SU-DHL-6 (cell line): ENCODE measurements at regions not wholly inside any gene's neighbourhood (a gene's known extent, or its start where the extent isn't known, plus 50 kb on each side); places are given as distances from the start of the nearest gene placed in this dataset.

Experiments used
- H2AFZ ChIP-seq: fragments of 200-600 bp; sonication (generic); 2 replicates; pipeline ENCODE4 v1.6.1; 2014; ENCODE audit warnings: low read depth, mild to moderate bottlenecking, moderate library complexity, mixed read lengths, antibody characterized with exemption, low read length; ENCODE audit not compliant: severe bottlenecking
- H3F3A ChIP-seq: fragments of 200-600 bp; shearing (Covaris generic); 2 replicates; pipeline ENCODE4 v1.6.0; 2016; ENCODE audit warnings: antibody characterized with exemption, mild to moderate bottlenecking; ENCODE audit not compliant: insufficient read depth
- H3K27ac ChIP-seq: fragments of 200-600 bp; sonication (generic); 2 replicates; pipeline ENCODE4 v1.5.1; 2016; ENCODE audit warnings: low read depth, mild to moderate bottlenecking, low read length, moderate library complexity, mixed read lengths
- H3K27me3 ChIP-seq: fragments of 200-600 bp; sonication (generic), shearing (Covaris generic); 2 replicates; pipeline ENCODE4 v1.6.0; 2014; ENCODE audit warnings: mild to moderate bottlenecking, low read length
- H3K36me3 ChIP-seq: fragments of 200-600 bp; sonication (generic); 2 replicates; pipeline ENCODE4 v1.6.1; 2014; ENCODE audit warnings: mild to moderate bottlenecking, low read length, mixed read lengths
- H3K4me2 ChIP-seq: fragments of 300-600, 200-600 bp; shearing (Covaris generic), sonication (generic); 2 replicates; pipeline ENCODE4 v1.6.0; 2014; ENCODE audit warnings: low read length, low read depth, mild to moderate bottlenecking; ENCODE audit not compliant: poor library complexity, severe bottlenecking
- H3K4me3 ChIP-seq: fragments of 200-600 bp; sonication (generic); 2 replicates; pipeline ENCODE4 v1.5.1; 2014; ENCODE audit warnings: antibody characterized with exemption, low read length, mild to moderate bottlenecking, mixed read lengths; ENCODE audit not compliant: insufficient read depth, poor library complexity, severe bottlenecking
- H3K79me2 ChIP-seq: fragments of 200-600 bp; sonication (generic); 2 replicates; pipeline ENCODE4 v1.6.1; 2014; ENCODE audit warnings: mild to moderate bottlenecking, low read length, moderate library complexity; ENCODE audit not compliant: insufficient read depth
- H3K9ac ChIP-seq: fragments of 200-600 bp; sonication (generic); 2 replicates; pipeline ENCODE4 v1.7.0; 2014; ENCODE audit warnings: mild to moderate bottlenecking, low read length
- H3K9me2 ChIP-seq: fragments of 200-600 bp; sonication (generic); replicated peaks from 2 replicates; pipeline ENCODE4 v1.6.1; 2014; ENCODE audit warnings: low read length; ENCODE audit not compliant: insufficient read depth
- H3K9me3 ChIP-seq: fragments of 200-600 bp; sonication (generic); 2 replicates; pipeline ENCODE4 v1.6.1; 2014; ENCODE audit warnings: low read length, mixed read lengths; ENCODE audit not compliant: insufficient read depth
- H4K20me1 ChIP-seq: fragments of 200-600 bp; sonication (generic); 2 replicates; pipeline ENCODE4 v1.6.1; 2014; ENCODE audit warnings: low read depth, mild to moderate bottlenecking, antibody characterized with exemption, low read length, moderate library complexity, mixed read lengths
- CTCF ChIP-seq: fragments of 200-600 bp; sonication (generic); IDR thresholded peaks from one replicate; pipeline ENCODE4 v1.5.1; 2017; ENCODE audit warnings: antibody characterized with exemption, mild to moderate bottlenecking, low read length, moderate library complexity; ENCODE audit not compliant: insufficient read depth, poor library complexity, severe bottlenecking
- EZH2phosphoT487 ChIP-seq: fragments of 200-600 bp; sonication (generic), shearing (Covaris generic); conservative IDR thresholded peaks from 2 replicates; pipeline ENCODE4 v1.6.1; 2018; ENCODE audit warnings: mild to moderate bottlenecking, antibody characterized with exemption, low read length, moderate library complexity, mixed read lengths

DNA sequence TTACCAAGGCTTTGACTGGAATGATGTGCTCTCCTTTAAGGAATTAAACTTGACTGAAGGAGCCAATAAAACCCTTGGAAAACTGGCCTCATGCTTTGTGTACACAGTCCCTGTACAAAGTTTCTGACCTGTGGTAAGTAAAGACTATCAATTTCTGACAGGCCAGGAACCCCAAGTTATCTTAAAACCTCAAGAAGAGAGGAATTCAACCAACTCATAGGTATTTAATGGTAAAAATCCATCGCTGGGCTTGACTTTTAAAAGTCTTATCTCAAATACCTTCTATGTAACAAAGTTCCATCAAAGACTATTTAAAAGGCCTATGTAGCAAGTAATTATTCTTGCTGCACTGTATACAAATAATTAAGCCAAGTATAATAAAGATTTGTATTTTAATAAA, 103.7 kb upstream of the TENT5D start:
- H2AFZ ChIP-seq = no peak overlapping the region
- H3K27ac ChIP-seq = no peak overlapping the region
- no peak overlapping the region for H3K9ac ChIP-seq
- H3K27me3 ChIP-seq = no peaks in the 10 kb centered on the region
- H3K36me3 ChIP-seq = no peaks in the 10 kb centered on the region
- no peaks in the 10 kb centered on the region for H4K20me1 ChIP-seq
- H3K79me2 ChIP-seq = no peaks in the 10 kb centered on the region
- H3K9me2 ChIP-seq = no peaks in the 10 kb centered on the region
- H3F3A ChIP-seq = no peaks in the 10 kb centered on the region
- TF ChIP-seq CTCF (no peak), EZH2phosphoT487 (no peak)
- H3K4me3 ChIP-seq = no peak overlapping the region
- H3K9me3 ChIP-seq = no peaks in the 10 kb centered on the region
- no peak overlapping the region for H3K4me2 ChIP-seq

GRCh38 chrX:80317646-80318045, 102.6 kb upstream of the TENT5D start:
- no peaks in the 10 kb centered on the region for H3K79me2 ChIP-seq
- H3K27ac ChIP-seq = no peak overlapping the region
- no peak overlapping the region for H2AFZ ChIP-seq
- TF ChIP-seq EZH2phosphoT487 = no peak
- no peak for TF ChIP-seq CTCF
- H3F3A ChIP-seq = no peaks in the 10 kb centered on the region
- H4K20me1 ChIP-seq = no peaks in the 10 kb centered on the region
- no peaks in the 10 kb centered on the region for H3K9me2 ChIP-seq
- no peaks in the 10 kb centered on the region for H3K27me3 ChIP-seq
- H3K4me2 ChIP-seq = no peak overlapping the region
- H3K9me3 ChIP-seq = no peaks in the 10 kb centered on the region
- H3K36me3 ChIP-seq = no peaks in the 10 kb centered on the region
- H3K9ac ChIP-seq = no peak overlapping the region
- no peak overlapping the region for H3K4me3 ChIP-seq

- no peaks in the 10 kb centered on the region for H3K9me2 ChIP-seq
- H4K20me1 ChIP-seq = no peaks in the 10 kb centered on the region
- no peak overlapping the region for H3K9ac ChIP-seq
These were observed 89.0 kb upstream of the TENT5D start for GRCh38 chrX:80331285-80331684.

More at GRCh38 chrX:80331285-80331684, 89.0 kb upstream of the TENT5D start:
- Histone ChIP-seq H3K36me3 (no peaks in the 10 kb centered on the region), H3K9me3 (no peaks in the 10 kb centered on the region), H3F3A (no peaks in the 10 kb centered on the region), H2AFZ (no peak overlapping the region), H3K79me2 (no peaks in the 10 kb centered on the region), H3K4me2 (no peak overlapping the region), H3K4me3 (no peak overlapping the region), H3K27me3 (no peaks in the 10 kb centered on the region), H3K27ac (no peak overlapping the region)
- no peak for TF ChIP-seq CTCF
- TF ChIP-seq EZH2phosphoT487 = no peak
